ENCODE measurements at regions not wholly inside any gene's neighbourhood (a gene's known extent, or its start where the extent isn't known, plus 50 kb on each side); places are given as distances from the start of the nearest gene placed in this dataset.

GRCh38 chr11:112310848-112311247 lies 50.2 kb upstream of the PLET1 start:
- H3K4me1 Mint-ChIP-seq: no peaks in the 10 kb centered on the region
- peaks cover 24% of the 10 kb centered on the region for H3K27me3 Mint-ChIP-seq (ENCODE audit: low read depth)
- no peak overlapping the region for H3K27ac Mint-ChIP-seq
- peaks cover 10% of the 10 kb centered on the region for H3K9me3 Mint-ChIP-seq
- H3K36me3 Mint-ChIP-seq: peaks cover 5% of the 10 kb centered on the region
- H3K4me3 Mint-ChIP-seq: no peak overlapping the region
- TF ChIP-seq, protein P1, sequence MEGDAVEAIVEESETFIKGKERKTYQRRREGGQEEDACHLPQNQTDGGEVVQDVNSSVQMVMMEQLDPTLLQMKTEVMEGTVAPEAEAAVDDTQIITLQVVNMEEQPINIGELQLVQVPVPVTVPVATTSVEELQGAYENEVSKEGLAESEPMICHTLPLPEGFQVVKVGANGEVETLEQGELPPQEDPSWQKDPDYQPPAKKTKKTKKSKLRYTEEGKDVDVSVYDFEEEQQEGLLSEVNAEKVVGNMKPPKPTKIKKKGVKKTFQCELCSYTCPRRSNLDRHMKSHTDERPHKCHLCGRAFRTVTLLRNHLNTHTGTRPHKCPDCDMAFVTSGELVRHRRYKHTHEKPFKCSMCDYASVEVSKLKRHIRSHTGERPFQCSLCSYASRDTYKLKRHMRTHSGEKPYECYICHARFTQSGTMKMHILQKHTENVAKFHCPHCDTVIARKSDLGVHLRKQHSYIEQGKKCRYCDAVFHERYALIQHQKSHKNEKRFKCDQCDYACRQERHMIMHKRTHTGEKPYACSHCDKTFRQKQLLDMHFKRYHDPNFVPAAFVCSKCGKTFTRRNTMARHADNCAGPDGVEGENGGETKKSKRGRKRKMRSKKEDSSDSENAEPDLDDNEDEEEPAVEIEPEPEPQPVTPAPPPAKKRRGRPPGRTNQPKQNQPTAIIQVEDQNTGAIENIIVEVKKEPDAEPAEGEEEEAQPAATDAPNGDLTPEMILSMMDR (IDR thresholded peaks at IDR 0.05; ENCODE audit: unreplicated experiment): no peak
- no peak for DNase-seq (ENCODE audit: low spot score in 2 of 2, unreplicated experiment in 2 of 2)

DNA sequence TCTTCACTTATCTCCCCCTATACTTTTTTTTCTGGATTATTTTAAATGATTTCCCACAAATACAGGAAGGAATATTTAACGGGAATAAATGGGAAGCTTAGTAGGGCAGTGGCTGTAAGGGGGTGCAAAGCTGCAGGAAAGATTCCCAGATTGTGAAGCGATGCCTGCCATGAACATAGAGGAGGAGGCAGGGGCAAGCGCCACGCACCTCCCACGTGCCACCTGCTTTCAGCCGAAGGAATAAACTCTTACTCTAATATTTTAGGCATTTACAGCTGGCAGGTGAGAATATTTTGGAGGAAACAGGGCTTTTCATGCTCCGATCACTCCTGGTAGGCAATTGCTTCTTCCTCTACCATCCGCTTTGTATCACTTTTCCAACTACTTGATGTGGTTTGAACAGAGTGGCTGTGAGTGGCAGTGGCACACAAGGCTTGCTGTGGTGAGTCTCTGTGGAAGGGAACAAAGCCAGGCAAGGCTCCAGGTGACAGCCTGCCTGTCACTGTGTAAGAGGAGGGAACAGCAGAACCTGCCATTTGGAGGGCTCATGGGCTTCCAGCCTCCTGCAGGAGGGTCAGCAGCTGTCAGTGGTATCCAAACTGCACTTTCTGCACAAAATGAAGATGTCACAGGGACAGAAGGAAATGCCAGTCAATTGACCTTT lies 54.5 kb upstream of the PLET1 start:
- TF ChIP-seq, protein P1 (IDR thresholded peaks at IDR 0.05; ENCODE audit: unreplicated experiment): no peak
- no peak for DNase-seq (ENCODE audit: low spot score in 2 of 2, unreplicated experiment in 2 of 2)
- no peaks in the 10 kb centered on the region for H3K9me3 Mint-ChIP-seq
- peaks cover 27% of the 10 kb centered on the region for H3K27me3 Mint-ChIP-seq (ENCODE audit: low read depth)
- H3K27ac Mint-ChIP-seq: no peak overlapping the region
- H3K36me3 Mint-ChIP-seq: no peaks in the 10 kb centered on the region
- no peak overlapping the region for H3K4me3 Mint-ChIP-seq
- H3K4me1 Mint-ChIP-seq: peaks cover 32% of the 10 kb centered on the region

DNA sequence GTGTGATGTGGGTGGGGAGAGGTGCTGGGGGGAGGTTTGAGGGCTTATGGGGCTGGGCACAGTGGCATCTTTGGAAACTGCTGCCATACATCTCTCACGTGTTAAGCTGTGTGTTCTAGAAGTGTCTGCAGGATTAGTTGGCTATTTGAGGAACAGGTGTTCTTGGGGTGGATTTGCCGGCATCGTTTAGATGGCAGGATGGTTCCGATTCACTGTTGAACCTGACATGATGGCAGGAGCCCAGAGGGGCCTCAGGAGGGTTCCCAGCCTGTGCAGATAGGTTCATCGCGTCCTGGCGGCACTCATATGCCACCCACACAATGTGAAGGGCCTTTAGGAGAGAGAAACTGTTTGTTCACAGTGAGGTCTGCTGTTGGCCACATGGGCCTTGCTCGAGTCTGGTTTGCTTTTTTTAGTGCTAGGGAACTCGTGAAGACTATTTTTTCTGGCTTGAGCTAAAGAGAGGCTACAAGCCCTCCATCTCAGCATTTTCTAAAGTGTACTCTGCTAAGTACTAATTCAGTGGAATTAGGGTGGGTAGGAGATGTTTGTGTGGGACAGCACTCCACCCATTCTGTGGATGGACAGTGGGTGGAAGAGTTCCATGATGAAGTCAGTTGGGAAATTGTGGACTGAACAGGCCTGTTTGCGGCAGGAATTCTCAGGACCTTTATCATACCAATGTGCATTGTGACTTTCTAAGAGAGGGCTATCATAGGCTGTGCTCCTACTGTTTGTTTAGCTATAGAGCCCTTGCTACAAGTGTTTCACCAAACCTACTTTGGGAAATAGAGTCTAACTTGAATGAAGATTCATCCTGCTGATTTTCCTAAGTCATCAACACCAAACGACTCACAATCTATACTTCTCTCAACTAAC lies 55.4 kb upstream of the PLET1 start:
- H3K4me3 Mint-ChIP-seq: no peak overlapping the region
- no peaks in the 10 kb centered on the region for H3K9me3 Mint-ChIP-seq
- TF ChIP-seq, protein P1 (IDR thresholded peaks at IDR 0.05; ENCODE audit: unreplicated experiment): no peak
- H3K36me3 Mint-ChIP-seq: no peaks in the 10 kb centered on the region
- H3K4me1 Mint-ChIP-seq: peaks cover 40% of the 10 kb centered on the region
- peaks cover 26% of the 10 kb centered on the region for H3K27me3 Mint-ChIP-seq (ENCODE audit: low read depth)
- no peak overlapping the region for H3K27ac Mint-ChIP-seq
- DNase-seq (ENCODE audit: low spot score in 2 of 2, unreplicated experiment in 2 of 2): no peak

GRCh38 chr11:112316971-112317370 lies 56.3 kb upstream of the PLET1 start:
- TF ChIP-seq, protein P1 (IDR thresholded peaks at IDR 0.05; ENCODE audit: unreplicated experiment): no peak
- Mint-ChIP-seq H3K27ac (peak overlapping the region; percentile 63), H3K9me3 (no peaks in the 10 kb centered on the region), H3K36me3 (no peaks in the 10 kb centered on the region), H3K27me3 (ENCODE audit: low read depth) (peaks cover 20% of the 10 kb centered on the region), H3K4me1 (peaks cover 49% of the 10 kb centered on the region), H3K4me3 (no peak overlapping the region)
- DNase-seq (ENCODE audit: low spot score in 2 of 2, unreplicated experiment in 2 of 2): no peak

- peak overlapping the region; percentile 77 for H3K27ac Mint-ChIP-seq
- no peak for DNase-seq (ENCODE audit: low spot score in 2 of 2, unreplicated experiment in 2 of 2)
Measured at GRCh38 chr11:112318184-112318591, 57.5 kb upstream of the PLET1 start.

More at GRCh38 chr11:112318184-112318591, 57.5 kb upstream of the PLET1 start:
- H3K9me3 Mint-ChIP-seq: no peaks in the 10 kb centered on the region
- peaks cover 56% of the 10 kb centered on the region for H3K4me1 Mint-ChIP-seq
- H3K36me3 Mint-ChIP-seq: no peaks in the 10 kb centered on the region
- TF ChIP-seq, protein P1 (IDR thresholded peaks at IDR 0.05; ENCODE audit: unreplicated experiment): no peak
- H3K4me3 Mint-ChIP-seq: no peak overlapping the region
- peaks cover 15% of the 10 kb centered on the region for H3K27me3 Mint-ChIP-seq (ENCODE audit: low read depth)

Data from mesothelial cell of epicardium (in vitro differentiated cells).